CD14-positive monocyte (primary cell): ENCODE measurements at regions not wholly inside any gene's neighbourhood (a gene's known extent, or its start where the extent isn't known, plus 50 kb on each side); places are given as distances from the start of the nearest gene placed in this dataset.

Experiments
- DNase-seq, 3 donors: peaks; one replicate each; pipeline ENCODE4 v3.0.0-alpha.2; 2011 to 2022
- H2AFZ ChIP-seq: 2 replicates; pipeline ENCODE4 v1.6.0; 2012; ENCODE audit warnings: mild to moderate bottlenecking, low read depth, low read length, inconsistent platforms; ENCODE audit not compliant: insufficient read depth, poor library complexity, severe bottlenecking
- H3K27ac ChIP-seq, 2 donors: 1 replicate in 1 of 2; 2 replicates in 1 of 2; pipeline ENCODE4 v1.5.1; 2012 to 2013; ENCODE audit warnings: low read length in 2 of 2, control low read depth in 1 of 2, inconsistent platforms in 1 of 2, low read depth in 1 of 2, mild to moderate bottlenecking in 1 of 2
- H3K27me3 ChIP-seq, 2 donors: one replicate each; pipeline versions ENCODE4 v1.6.0 to v1.6.1; 2011 to 2013; ENCODE audit warnings: low read length in 2 of 2; ENCODE audit not compliant: control insufficient read depth in 2 of 2, insufficient read depth in 2 of 2
- H3K36me3 ChIP-seq, 2 donors: replicated peaks in 1 of 2; 1 replicate in 1 of 2; 2 replicates in 1 of 2; pipeline versions ENCODE4 v1.5.1 to v1.6.1; 2012 to 2013; ENCODE audit warnings: low read length in 2 of 2, control low read depth in 1 of 2, inconsistent platforms in 1 of 2, mild to moderate bottlenecking in 1 of 2; ENCODE audit not compliant: insufficient read depth in 2 of 2, control insufficient read depth in 1 of 2
- H3K4me1 ChIP-seq, 2 donors: 1 replicate in 1 of 2; 2 replicates in 1 of 2; pipeline versions ENCODE4 v1.5.1 to v1.6.1; 2012 to 2013; ENCODE audit warnings: low read length in 2 of 2, control low read depth in 1 of 2, inconsistent platforms in 1 of 2, mild to moderate bottlenecking in 1 of 2, moderate library complexity in 1 of 2; ENCODE audit not compliant: insufficient read depth in 2 of 2, control insufficient read depth in 1 of 2
- H3K4me2 ChIP-seq: replicated peaks from 2 replicates; pipeline ENCODE3; 2012; ENCODE audit warnings: low read length, moderate library complexity, mild to moderate bottlenecking; ENCODE audit not compliant: poor library complexity, severe bottlenecking; ENCODE audit errors: extremely low read depth
- H3K4me3 ChIP-seq, 3 experiments: fragments of 200-600 bp in 1 of 3; sonication (generic) in 1 of 3; replicated peaks in 1 of 3; 1 replicate in 2 of 3; 2 replicates in 1 of 3; pipeline ENCODE4 v1.5.1; 2011 to 2013; ENCODE audit warnings: low read length in 3 of 3, mild to moderate bottlenecking in 3 of 3, control low read depth in 2 of 3, low read depth in 2 of 3, inconsistent platforms in 1 of 3, moderate library complexity in 1 of 3
- H3K79me2 ChIP-seq: 2 replicates; pipeline ENCODE4 v1.6.0; 2012; ENCODE audit warnings: mild to moderate bottlenecking, control low read depth, inconsistent platforms, low read length, moderate library complexity; ENCODE audit not compliant: insufficient read depth
- H3K9ac ChIP-seq: 2 replicates; pipeline ENCODE4 v1.6.0; 2017; ENCODE audit warnings: low read length, mild to moderate bottlenecking; ENCODE audit not compliant: insufficient read depth, poor library complexity, severe bottlenecking
- H3K9me3 ChIP-seq, 2 donors: replicated peaks in 1 of 2; 1 replicate in 1 of 2; 2 replicates in 1 of 2; pipeline versions ENCODE4 v1.5.1 to v1.6.1; 2012 to 2013; ENCODE audit warnings: low read length in 2 of 2, control low read depth in 1 of 2; ENCODE audit not compliant: control insufficient read depth in 1 of 2, insufficient read depth in 1 of 2
- H4K20me1 ChIP-seq: 2 replicates; pipeline ENCODE4 v1.6.0; 2012; ENCODE audit warnings: mild to moderate bottlenecking, low read length, control low read depth, moderate library complexity; ENCODE audit not compliant: insufficient read depth
- H3K27ac Mint-ChIP-seq, 7 donors: one replicate each; pipeline ENCODE4 v1.8.0; 2020; ENCODE audit warnings: mild to moderate bottlenecking in 7 of 7, mixed read lengths in 7 of 7, moderate library complexity in 6 of 7, inconsistent platforms in 2 of 7
- H3K27me3 Mint-ChIP-seq, 3 donors: one replicate each; pipeline ENCODE4 v1.8.0; 2021 to 2022; ENCODE audit warnings: low read depth in 3 of 3, mild to moderate bottlenecking in 3 of 3, mixed read lengths in 3 of 3, moderate library complexity in 3 of 3, inconsistent platforms in 1 of 3
- H3K36me3 Mint-ChIP-seq, 2 donors: one replicate each; pipeline ENCODE4 v1.8.0; 2020; ENCODE audit warnings: mixed read lengths in 2 of 2, inconsistent platforms in 1 of 2, mild to moderate bottlenecking in 1 of 2
- H3K4me1 Mint-ChIP-seq: one replicate; pipeline ENCODE4 v1.8.0; 2020; ENCODE audit warnings: mild to moderate bottlenecking, mixed read lengths
- H3K4me3 Mint-ChIP-seq, 2 donors: one replicate each; pipeline ENCODE4 v1.8.0; 2020; ENCODE audit warnings: mild to moderate bottlenecking in 2 of 2, mixed read lengths in 2 of 2, moderate library complexity in 1 of 2
- H3K9me3 Mint-ChIP-seq, 7 donors: one replicate each; pipeline ENCODE4 v1.8.0; 2020 to 2022; ENCODE audit warnings: mixed read lengths in 7 of 7, mild to moderate bottlenecking in 6 of 7, moderate library complexity in 6 of 7, inconsistent platforms in 2 of 7
- WGBS: methylation state at CpG from one replicate; pipeline ENCODE4 v1.1.5; 2013; ENCODE audit warnings: missing lambda C conversion rate; ENCODE audit not compliant: insufficient coverage; 5-methylcytosine and 5-hydroxymethylcytosine counted together
- intact Hi-C, 2 donors: fragments of 100-400 bp; cut with micrococcal nuclease; formaldehyde crosslinking; loops; one replicate each; pipeline versions ENCODE4 v1.15.0 to v1.15.1; 2023
- TF ChIP-seq, protein P1 (sequence below): fragments of 200-600 bp; IDR thresholded peaks from one replicate; pipeline ENCODE4 v1.8.0; 2022; ENCODE audit warnings: antibody characterized with exemption, mild to moderate bottlenecking

DNA sequence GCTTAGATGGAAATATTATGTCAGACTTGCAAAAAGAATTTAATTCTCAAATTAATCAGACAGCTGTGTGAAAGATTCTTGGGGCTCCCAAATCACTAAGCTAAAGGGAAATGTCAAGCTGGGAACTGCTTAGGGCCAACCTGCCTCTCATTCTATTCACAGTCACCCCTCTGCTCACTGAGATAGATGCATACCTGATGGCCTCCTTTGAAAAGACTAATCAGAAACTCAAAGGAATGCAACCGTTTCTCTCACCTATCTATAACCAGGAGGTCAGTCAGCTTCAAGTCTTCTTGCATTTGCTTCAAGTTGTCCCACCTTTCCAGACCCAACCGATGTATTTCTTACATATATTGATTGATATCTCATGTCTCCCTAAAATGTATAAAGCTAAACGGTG lies 882.7 kb downstream of the CENPC start:
- Histone ChIP-seq H3K4me1 (no peaks in the 10 kb centered on the region), H3K36me3 (no peaks in the 10 kb centered on the region), H3K27ac (no peak overlapping the region), H3K27me3 (no peaks in the 10 kb centered on the region), H3K4me3 (no peak overlapping the region), H3K9me3 (no peaks in the 10 kb centered on the region), H3K79me2 (no peaks in the 10 kb centered on the region), H4K20me1 (no peaks in the 10 kb centered on the region), H2AFZ (no peak overlapping the region), H3K4me2 (no peak overlapping the region), H3K9ac (no peak overlapping the region)
- TF ChIP-seq, protein P1, sequence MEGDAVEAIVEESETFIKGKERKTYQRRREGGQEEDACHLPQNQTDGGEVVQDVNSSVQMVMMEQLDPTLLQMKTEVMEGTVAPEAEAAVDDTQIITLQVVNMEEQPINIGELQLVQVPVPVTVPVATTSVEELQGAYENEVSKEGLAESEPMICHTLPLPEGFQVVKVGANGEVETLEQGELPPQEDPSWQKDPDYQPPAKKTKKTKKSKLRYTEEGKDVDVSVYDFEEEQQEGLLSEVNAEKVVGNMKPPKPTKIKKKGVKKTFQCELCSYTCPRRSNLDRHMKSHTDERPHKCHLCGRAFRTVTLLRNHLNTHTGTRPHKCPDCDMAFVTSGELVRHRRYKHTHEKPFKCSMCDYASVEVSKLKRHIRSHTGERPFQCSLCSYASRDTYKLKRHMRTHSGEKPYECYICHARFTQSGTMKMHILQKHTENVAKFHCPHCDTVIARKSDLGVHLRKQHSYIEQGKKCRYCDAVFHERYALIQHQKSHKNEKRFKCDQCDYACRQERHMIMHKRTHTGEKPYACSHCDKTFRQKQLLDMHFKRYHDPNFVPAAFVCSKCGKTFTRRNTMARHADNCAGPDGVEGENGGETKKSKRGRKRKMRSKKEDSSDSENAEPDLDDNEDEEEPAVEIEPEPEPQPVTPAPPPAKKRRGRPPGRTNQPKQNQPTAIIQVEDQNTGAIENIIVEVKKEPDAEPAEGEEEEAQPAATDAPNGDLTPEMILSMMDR, result no peak
- Mint-ChIP-seq H3K27me3 (no peaks in the 10 kb centered on the region), H3K4me3 (no peak overlapping the region), H3K9me3 (peaks cover 0 to 2% (median 0%) of the 10 kb centered on the region in 7 donors), H3K27ac (no peak overlapping the region), H3K36me3 (no peaks in the 10 kb centered on the region), H3K4me1 (no peaks in the 10 kb centered on the region)
- intact Hi-C loops, result no loop called here
- WGBS, result 56% methylated on average over 1 of the region's 3 CpGs
- DNase-seq, result no peak

GRCh38 chr4:66658809-66659208 lies 886.5 kb downstream of the CENPC start:
- peaks cover 0 to 3% (median 0%) of the 10 kb centered on the region in 7 donors for H3K9me3 Mint-ChIP-seq
- no peak overlapping the region for H3K27ac ChIP-seq
- H3K36me3 Mint-ChIP-seq, result no peaks in the 10 kb centered on the region
- no peaks in the 10 kb centered on the region for H3K4me1 Mint-ChIP-seq
- no peak overlapping the region for H3K4me3 ChIP-seq
- no peak overlapping the region for H3K9ac ChIP-seq
- no peak overlapping the region for H3K4me2 ChIP-seq
- no peaks in the 10 kb centered on the region for H4K20me1 ChIP-seq
- H3K27me3 Mint-ChIP-seq, result no peaks in the 10 kb centered on the region
- intact Hi-C loops, result no loop called here
- no peaks in the 10 kb centered on the region for H3K36me3 ChIP-seq
- H3K27me3 ChIP-seq, result no peaks in the 10 kb centered on the region
- TF ChIP-seq, protein P1, result no peak
- no peak for DNase-seq
- no peak overlapping the region for H2AFZ ChIP-seq
- H3K79me2 ChIP-seq, result no peaks in the 10 kb centered on the region
- no peaks in the 10 kb centered on the region for H3K9me3 ChIP-seq
- no peak overlapping the region for H3K27ac Mint-ChIP-seq
- no peaks in the 10 kb centered on the region for H3K4me1 ChIP-seq
- no CpG with 5 or more reads among the region's 2 CpGs for WGBS
- H3K4me3 Mint-ChIP-seq, result no peak overlapping the region
